B cell (primary cell): ENCODE measurements at regions not wholly inside any gene's neighbourhood (a gene's known extent, or its start where the extent isn't known, plus 50 kb on each side); places are given as distances from the start of the nearest gene placed in this dataset.

Experiments used
- EZH2 ChIP-seq: IDR thresholded peaks from 2 replicates; pipeline ENCODE4 v1.6.1; 2012; ENCODE audit warnings: borderline replicate concordance, low read depth, mild to moderate bottlenecking, moderate library complexity, low read length; ENCODE audit not compliant: insufficient read depth, poor library complexity, severe bottlenecking
- TF ChIP-seq, protein P1 (sequence below): fragments of 200-600 bp; IDR thresholded peaks from one replicate; pipeline ENCODE4 v1.8.0; 2022; ENCODE audit warnings: antibody characterized with exemption, mild to moderate bottlenecking

DNA sequence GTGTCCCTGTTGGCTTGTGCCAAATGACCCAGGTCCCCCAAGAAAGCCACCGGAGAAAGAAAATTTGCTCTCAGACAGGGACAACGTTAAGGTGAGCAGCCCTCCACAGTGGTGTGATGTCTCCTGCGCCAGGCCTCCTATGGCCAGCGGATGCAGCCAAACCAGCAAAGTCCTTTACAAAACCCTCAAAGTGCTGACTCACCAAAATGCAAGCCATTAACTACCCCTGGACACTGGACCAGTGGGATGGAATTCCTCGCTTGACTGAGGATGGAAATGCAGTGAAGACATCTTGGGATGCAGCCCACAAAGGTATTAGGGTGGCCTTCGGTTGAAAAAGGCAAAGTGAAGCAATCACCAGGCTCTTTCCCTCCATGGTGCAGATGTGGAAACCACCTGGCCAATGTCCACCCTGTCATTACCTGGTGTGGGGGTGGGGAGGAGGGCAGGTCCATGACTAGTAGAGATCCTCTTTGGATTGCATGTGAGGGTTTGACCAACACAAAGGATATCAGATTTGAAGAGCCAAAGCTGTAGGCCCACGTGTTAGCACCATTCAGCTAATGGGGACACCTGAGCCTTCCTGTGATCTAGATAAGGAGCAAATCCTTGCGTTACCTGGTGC lies 127.4 kb upstream of the SLC6A11 start:
- TF ChIP-seq, protein P1, sequence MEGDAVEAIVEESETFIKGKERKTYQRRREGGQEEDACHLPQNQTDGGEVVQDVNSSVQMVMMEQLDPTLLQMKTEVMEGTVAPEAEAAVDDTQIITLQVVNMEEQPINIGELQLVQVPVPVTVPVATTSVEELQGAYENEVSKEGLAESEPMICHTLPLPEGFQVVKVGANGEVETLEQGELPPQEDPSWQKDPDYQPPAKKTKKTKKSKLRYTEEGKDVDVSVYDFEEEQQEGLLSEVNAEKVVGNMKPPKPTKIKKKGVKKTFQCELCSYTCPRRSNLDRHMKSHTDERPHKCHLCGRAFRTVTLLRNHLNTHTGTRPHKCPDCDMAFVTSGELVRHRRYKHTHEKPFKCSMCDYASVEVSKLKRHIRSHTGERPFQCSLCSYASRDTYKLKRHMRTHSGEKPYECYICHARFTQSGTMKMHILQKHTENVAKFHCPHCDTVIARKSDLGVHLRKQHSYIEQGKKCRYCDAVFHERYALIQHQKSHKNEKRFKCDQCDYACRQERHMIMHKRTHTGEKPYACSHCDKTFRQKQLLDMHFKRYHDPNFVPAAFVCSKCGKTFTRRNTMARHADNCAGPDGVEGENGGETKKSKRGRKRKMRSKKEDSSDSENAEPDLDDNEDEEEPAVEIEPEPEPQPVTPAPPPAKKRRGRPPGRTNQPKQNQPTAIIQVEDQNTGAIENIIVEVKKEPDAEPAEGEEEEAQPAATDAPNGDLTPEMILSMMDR = no peak
- no peak for TF ChIP-seq EZH2
